ENCODE measurements at regions not wholly inside any gene's neighbourhood (a gene's known extent, or its start where the extent isn't known, plus 50 kb on each side); places are given as distances from the start of the nearest gene placed in this dataset.

GRCh38 chrX:68997511-68997910 lies 167.7 kb downstream of the PJA1 start:
- TF ChIP-seq CTCF (IDR thresholded peaks at IDR 0.05; ENCODE audit: low read length): no peak
- TF ChIP-seq EZH2 (optimal IDR thresholded peaks at IDR 0.05; ENCODE audit: low read depth, low read length): no peak
- no peak for TF ChIP-seq EZH2phosphoT487 (IDR thresholded peaks at IDR 0.05; ENCODE audit: low read length)

Data from MM.1S (cell line).